ENCODE measurements at regions not wholly inside any gene's neighbourhood (a gene's known extent, or its start where the extent isn't known, plus 50 kb on each side); places are given as distances from the start of the nearest gene placed in this dataset.
"Not testable (repeated sequence)": the region's sequence is repeated elsewhere in the genome, so short reads cannot be mapped to it uniquely, and the experiment has no call there.

- not testable (repeated sequence) for DNase-seq
Observed at GRCh38 chr2:87275974-87276629, 254.5 kb upstream of the PLGLB1 start.

- DNase-seq, result not testable (repeated sequence)
Observed at GRCh38 chr2:87276673-87277072, 255.0 kb upstream of the PLGLB1 start.

GRCh38 chr2:87277734-87278133 is 256.1 kb upstream of the PLGLB1 start:
- not testable (repeated sequence) for DNase-seq

- DNase-seq, result not testable (repeated sequence)
Observed at GRCh38 chr2:87280596-87281355, 259.1 kb upstream of the PLGLB1 start.

GRCh38 chr2:87283735-87284470 is 262.3 kb upstream of the PLGLB1 start:
- DNase-seq, result not testable (repeated sequence)

- DNase-seq, result not testable (repeated sequence)
Observed at GRCh38 chr2:87284471-87284772, 262.8 kb upstream of the PLGLB1 start.

GRCh38 chr2:87285139-87285538 is 263.5 kb upstream of the PLGLB1 start:
- not testable (repeated sequence) for DNase-seq

- DNase-seq, result not testable (repeated sequence)
Observed at GRCh38 chr2:87290566-87291307, 269.1 kb upstream of the PLGLB1 start.

GRCh38 chr2:87291400-87292200 is 270.0 kb upstream of the PLGLB1 start:
- DNase-seq, result not testable (repeated sequence)

- DNase-seq, result not testable (repeated sequence)
Observed at GRCh38 chr2:87293931-87294594, 272.4 kb upstream of the PLGLB1 start.

- not testable (repeated sequence) for DNase-seq
Observed at GRCh38 chr2:87295135-87295534, 273.5 kb upstream of the PLGLB1 start.

GRCh38 chr2:87301349-87301748 is 279.7 kb upstream of the PLGLB1 start:
- DNase-seq, result not testable (repeated sequence)

GRCh38 chr2:87301871-87302270 is 280.2 kb upstream of the PLGLB1 start:
- not testable (repeated sequence) for DNase-seq

GRCh38 chr2:87308621-87309020 is 287.0 kb upstream of the PLGLB1 start:
- DNase-seq, result not testable (repeated sequence)

GRCh38 chr2:87309785-87310184 is 288.1 kb upstream of the PLGLB1 start:
- not testable (repeated sequence) for DNase-seq

GRCh38 chr2:87311896-87312441 is 290.3 kb upstream of the PLGLB1 start:
- DNase-seq, result not testable (repeated sequence)

GRCh38 chr2:87314622-87315021 is 293.0 kb upstream of the PLGLB1 start:
- not testable (repeated sequence) for DNase-seq

GRCh38 chr2:87315183-87315902 is 293.7 kb upstream of the PLGLB1 start:
- DNase-seq, result not testable (repeated sequence)

GRCh38 chr2:87317193-87317592 is 295.5 kb upstream of the PLGLB1 start:
- DNase-seq, result not testable (repeated sequence)

GRCh38 chr2:87318814-87319491 is 297.3 kb upstream of the PLGLB1 start:
- not testable (repeated sequence) for DNase-seq

Measured in central memory CD4-positive, alpha-beta T cell (primary cell).